A549 (cell line): ENCODE measurements at regions not wholly inside any gene's neighbourhood (a gene's known extent, or its start where the extent isn't known, plus 50 kb on each side); places are given as distances from the start of the nearest gene placed in this dataset.

Experiments
- ATAC-seq, 2 experiments: fragments of 200-7000 bp in 1 of 2; fragments of >200 bp in 1 of 2; cut with Nextera tagmentation in 1 of 2; cut with Tn5 transposase in 1 of 2; 3 replicates each; pipeline versions ENCODE4 v1.8.0 to v1.9.1; 2018 to 2020; ENCODE audit warnings: mild to moderate bottlenecking in 1 of 2, moderate library complexity in 1 of 2
- CTCF ChIA-PET: fragments of 300-600 bp; sonication (Branson Sonifier 250); formaldehyde crosslinking; extraction: SDS; loops from one replicate; lab custom pipeline; 2021; ENCODE audit warnings: antibody characterized with exemption, inconsistent platforms; lab: Yijun Ruan, JAX
- POLR2A ChIA-PET: fragments of 350-600 bp; formaldehyde crosslinking; extraction: SDS; loops from one replicate; lab custom pipeline; 2021; ENCODE audit warnings: antibody characterized with exemption, inconsistent platforms; lab: Yijun Ruan, JAX
- DNase-seq, 2 experiments: peaks; one replicate each; pipeline versions ENCODE4 v3.0.0 to v3.0.0-alpha.2; 2011 to 2016; ENCODE audit warnings: low read depth in 1 of 2, low spot score in 1 of 2
- FAIRE-seq: peaks from 2 replicates; lab custom pipeline; 2011; peaks lifted over from hg19 to GRCh38; lab: Jason Lieb, UNC
- H3K27ac ChIP-seq, 2 experiments: fragments of >200 bp; sonication (Bioruptor Twin); formaldehyde crosslinking; 3 replicates each; pipeline ENCODE4 v1.5.1; 2016 to 2017
- H3K4me1 ChIP-seq: fragments of >200 bp; sonication (Bioruptor Twin); formaldehyde crosslinking; 3 replicates; pipeline ENCODE4 v1.6.1; 2016
- H3K4me2 ChIP-seq: fragments of >200 bp; sonication (Bioruptor Twin); formaldehyde crosslinking; 3 replicates; pipeline ENCODE4 v1.6.1; 2016
- H3K4me3 ChIP-seq: fragments of >200 bp; sonication (Bioruptor Twin); formaldehyde crosslinking; 3 replicates; pipeline ENCODE4 v1.5.1; 2016
- H3K9me3 ChIP-seq: fragments of >200 bp; sonication (Bioruptor Twin); formaldehyde crosslinking; 3 replicates; pipeline ENCODE4 v1.6.1; 2016
- ATOH8 ChIP-seq: fragments of 250-450 bp; sonication (Bioruptor Pico); IDR thresholded peaks from 2 replicates; pipeline ENCODE4 v1.5.0; 2020; ENCODE audit warnings: low read depth, mild to moderate bottlenecking, moderate library complexity
- CHD4 ChIP-seq: fragments of 200-600 bp; sonication (generic); IDR thresholded peaks from 2 replicates; pipeline ENCODE4 v1.6.1; 2016; ENCODE audit warnings: antibody characterized with exemption, mild to moderate bottlenecking, borderline replicate concordance
- CTCF ChIP-seq: fragments of >200 bp; sonication (Bioruptor Twin); formaldehyde crosslinking; IDR thresholded peaks from 3 replicates; pipeline ENCODE4 v1.5.1; 2016
- EHMT2 ChIP-seq: fragments of 200-600 bp; sonication (generic); IDR thresholded peaks from 2 replicates; pipeline ENCODE4 v1.6.1; 2016; ENCODE audit warnings: antibody characterized with exemption, low read depth, mild to moderate bottlenecking, moderate library complexity
- FOSB ChIP-seq: fragments of 250-450 bp; sonication (Bioruptor Pico); IDR thresholded peaks from 2 replicates; pipeline ENCODE4 v1.5.0; 2020; ENCODE audit warnings: mild to moderate bottlenecking, moderate library complexity
- FOSL2 ChIP-seq, 2 experiments: fragments of 450-650 bp in 1 of 2; fragments of >200 bp in 1 of 2; sonication (Bioruptor Twin) in 1 of 2; formaldehyde crosslinking; IDR thresholded peaks; 2 replicates each; pipeline versions ENCODE4 v1.5.0 to v1.6.1; 2016 to 2020; ENCODE audit warnings: mild to moderate bottlenecking in 1 of 2, moderate library complexity in 1 of 2
- HDAC2 ChIP-seq: fragments of 200-600 bp; sonication (generic); IDR thresholded peaks from 2 replicates; pipeline ENCODE4 v1.6.1; 2016
- HES2 ChIP-seq: fragments of >200 bp; sonication (Bioruptor Twin); formaldehyde crosslinking; IDR thresholded peaks from 2 replicates; pipeline ENCODE4 v1.6.1; 2016
- HEYL ChIP-seq: fragments of 250-450 bp; sonication (Bioruptor Pico); IDR thresholded peaks from 2 replicates; pipeline ENCODE4 v1.8.0; 2021; ENCODE audit warnings: mild to moderate bottlenecking, moderate library complexity
- JUN ChIP-seq, 2 experiments: fragments of >200 bp; sonication (Bioruptor Twin); formaldehyde crosslinking; IDR thresholded peaks; 2 replicates in 1 of 2; 3 replicates in 1 of 2; pipeline ENCODE4 v1.6.1; 2016 to 2017
- KDM1A ChIP-seq: fragments of 200-600 bp; sonication (generic); IDR thresholded peaks from 2 replicates; pipeline ENCODE4 v1.6.1; 2016; ENCODE audit warnings: low read depth, mild to moderate bottlenecking
- PHF8 ChIP-seq: fragments of 200-600 bp; sonication (generic); IDR thresholded peaks from 2 replicates; pipeline ENCODE4 v1.6.1; 2016; ENCODE audit warnings: low read depth, mild to moderate bottlenecking, antibody characterized with exemption, moderate library complexity, borderline replicate concordance
- RCOR1 ChIP-seq: fragments of 150-350 bp; IDR thresholded peaks from 2 replicates; pipeline ENCODE4 v1.6.1; 2014; ENCODE audit warnings: antibody characterized with exemption, low read length, low read depth
- USF2 ChIP-seq: fragments of 450-650 bp; IDR thresholded peaks from 2 replicates; pipeline ENCODE4 v1.6.1; 2014; ENCODE audit warnings: antibody characterized with exemption
- WGBS: methylation state at CpG from one replicate; pipeline ENCODE4 v1.1.6; 2017; ENCODE audit errors: missing lambda C conversion rate; 5-methylcytosine and 5-hydroxymethylcytosine counted together

GRCh38 chr3:98957681-98958080 is 56.2 kb upstream of the DCBLD2 start:
- no peak overlapping the region for H3K4me3 ChIP-seq
- no peak overlapping the region for H3K27ac ChIP-seq
- DNase-seq (no peak), FAIRE-seq (no peak), ATAC-seq (no peak)
- H3K4me1 ChIP-seq: peaks cover 42% of the 10 kb centered on the region
- TF ChIP-seq HEYL (CRISPR knock-in tag) (no peak), USF2 (no peak), HES2 (no peak), EHMT2 (no peak), RCOR1 (no peak), CTCF (no peak), ATOH8 (CRISPR knock-in tag) (no peak), FOSB (no peak), CHD4 (no peak)
- CTCF ChIA-PET: interaction anchor here (0.9 kb wide), 1 partner anchor 19 kb away, joined by 3 read pairs; no protein-coding TSS in a partner anchor
- H3K9me3 ChIP-seq: no peaks in the 10 kb centered on the region
- 83% methylated on average over 2 of the region's 2 CpGs for WGBS
- POLR2A ChIA-PET: no interaction called here
- no peak overlapping the region for H3K4me2 ChIP-seq

- no peak for DNase-seq
- ATAC-seq: no peak
- FAIRE-seq: no peak
- 0 out of 2 replicates have a peak, but pooled peaks have one; percentile 73 for TF ChIP-seq HDAC2
- TF ChIP-seq PHF8: no peak
- 0 out of 2 replicates have a peak, but pooled peaks have one; percentile 36 for TF ChIP-seq CHD4
- TF ChIP-seq KDM1A: peak; percentile 78
- Histone ChIP-seq H3K9me3 (no peaks in the 10 kb centered on the region), H3K4me3 (no peak overlapping the region), H3K4me1 (peaks cover 26% of the 10 kb centered on the region), H3K27ac (no peak overlapping the region; a peak in 1 of 6 replicates), H3K4me2 (no peak overlapping the region)
- ChIA-PET POLR2A (no interaction called here), CTCF (no interaction called here)
Measured at GRCh38 chr3:98956008-98956407, 54.5 kb upstream of the DCBLD2 start.

GRCh38 chr3:98954791-98955604 is 53.5 kb upstream of the DCBLD2 start:
- Histone ChIP-seq H3K9me3 (no peaks in the 10 kb centered on the region), H3K4me2 (peak overlapping the region; percentile 5; the same call in 2 of the 3 replicates), H3K27ac (peak overlapping the region in 1 of 2 experiments; percentile 70; a peak in 3 of 6 replicates), H3K4me3 (no peak overlapping the region), H3K4me1 (peaks cover 19% of the 10 kb centered on the region)
- POLR2A ChIA-PET: no interaction called here
- no peak for TF ChIP-seq JUN (IDR thresholded peaks at IDR 0.05)
- no peak for TF ChIP-seq FOSL2 (IDR thresholded peaks at IDR 0.05)
- TF ChIP-seq FOSL2 (CRISPR knock-in tag; IDR thresholded peaks at IDR 0.05): peak; percentile 69
- TF ChIP-seq KDM1A: no peak
- CTCF ChIA-PET: interaction anchor here (1.6 to 1.7 kb wide), 2 partner anchors 27 to 32 kb away, joined by 3 to 5 read pairs; no protein-coding TSS in a partner anchor
- FAIRE-seq (no peak), ATAC-seq (no peak), DNase-seq (no peak)
- 67% methylated on average over 3 of the region's 3 CpGs for WGBS
